ENCODE measurements at regions not wholly inside any gene's neighbourhood (a gene's known extent, or its start where the extent isn't known, plus 50 kb on each side); places are given as distances from the start of the nearest gene placed in this dataset.

DNA sequence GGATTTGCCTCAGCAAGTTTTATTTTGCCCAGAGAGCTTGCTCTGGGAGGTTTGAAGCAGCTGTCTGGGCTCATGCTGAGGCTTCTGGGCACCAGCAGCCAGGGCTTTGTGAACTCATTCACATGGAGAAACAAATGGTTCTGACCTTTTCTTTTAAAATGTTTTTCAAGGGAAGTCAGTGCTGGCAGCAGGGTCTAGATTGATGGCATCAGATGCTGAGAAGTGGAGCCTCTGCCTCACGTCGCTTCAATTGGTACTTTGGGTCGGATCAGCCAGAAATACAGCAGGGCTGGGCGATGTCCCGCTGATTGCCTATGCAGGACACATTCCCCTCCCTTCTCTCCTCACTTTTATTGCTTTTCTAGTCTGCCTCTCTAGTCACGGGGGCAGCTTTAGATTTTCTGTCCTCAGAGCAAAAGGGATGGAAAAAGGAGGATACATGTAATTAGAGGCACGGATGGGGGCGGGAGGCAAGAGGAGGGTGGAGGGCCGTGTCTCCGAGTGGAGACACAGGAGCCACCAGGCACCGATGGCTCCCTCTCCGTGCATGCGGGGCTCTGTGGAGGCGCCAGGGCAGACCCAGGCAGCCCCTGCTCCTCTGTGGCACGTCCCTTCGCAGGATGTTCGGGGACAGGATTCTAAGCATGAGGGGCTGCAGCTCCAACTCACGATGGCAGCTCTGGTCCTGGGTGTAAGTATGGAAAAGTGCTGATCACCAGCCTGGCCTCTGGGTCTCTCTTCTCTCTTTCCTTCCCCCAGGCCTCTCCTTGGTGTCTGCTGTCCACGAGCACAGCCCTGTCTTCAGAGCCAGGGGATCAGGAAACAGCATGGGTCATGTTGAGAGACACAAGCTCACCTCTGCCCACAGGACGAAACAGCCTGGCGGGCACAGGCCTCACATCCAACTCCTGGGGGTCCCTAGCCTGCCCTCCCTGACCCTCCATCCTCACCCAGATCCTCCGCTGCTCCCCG, 116.1 kb downstream of the FAM43A start:
- Mint-ChIP-seq H3K9me3 (peaks cover 0 to 2% (median under 1%) of the 10 kb centered on the region in 5 donors), H3K4me3 (no peak overlapping the region), H3K36me3 (peaks cover 0 to 4% (median 4%) of the 10 kb centered on the region in 3 donors), H3K27me3 (peaks cover 3 to 34% of the 10 kb centered on the region in 2 donors), H3K27ac (no peak overlapping the region), H3K4me1 (no peaks in the 10 kb centered on the region)
- no peaks in the 10 kb centered on the region for H3K9me3 ChIP-seq (ENCODE audit: low read length)
- H3K4me1 ChIP-seq (ENCODE audit: insufficient read depth, low read length): no peaks in the 10 kb centered on the region
- H3K27ac ChIP-seq (ENCODE audit: low read depth, low read length): no peak overlapping the region
- DNase-seq: no peak
- H3K36me3 ChIP-seq (ENCODE audit: insufficient read depth, low read length): no peaks in the 10 kb centered on the region
- H3K27me3 ChIP-seq (ENCODE audit: insufficient read depth, low read length, poor library complexity, severe bottlenecking): peaks cover 5% of the 10 kb centered on the region
- CTCF ChIA-PET: no interaction called here
- no peak overlapping the region for H3K4me3 ChIP-seq (ENCODE audit: low read length)
- POLR2A ChIA-PET: no interaction called here

DNA sequence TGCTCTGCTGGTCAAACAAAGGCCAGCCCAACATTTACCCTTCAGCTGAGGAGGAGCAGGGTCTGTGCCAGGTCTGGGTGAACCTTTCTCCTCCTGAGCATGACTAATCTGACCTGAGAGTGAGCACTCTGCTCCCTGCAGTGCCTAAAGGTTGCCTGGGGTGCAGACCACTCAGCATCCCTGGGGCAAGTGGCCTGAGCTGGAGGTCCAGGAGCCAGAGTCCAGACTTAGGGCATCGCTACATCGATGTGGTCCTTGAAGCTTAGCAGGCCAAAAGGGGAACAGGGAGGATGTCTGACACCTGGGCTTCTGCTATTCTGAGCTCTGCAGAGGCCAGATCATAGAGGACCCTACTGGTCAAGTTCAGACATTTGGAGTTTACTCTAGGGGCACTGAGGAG, 119.1 kb downstream of the FAM43A start:
- no peak overlapping the region for H3K4me3 Mint-ChIP-seq
- H3K9me3 Mint-ChIP-seq: no peaks in the 10 kb centered on the region
- no peak for DNase-seq
- no peak overlapping the region for H3K27ac Mint-ChIP-seq
- H3K27me3 Mint-ChIP-seq: peaks cover 7 to 54% of the 10 kb centered on the region in 2 donors
- ChIA-PET CTCF (no interaction called here), POLR2A (no interaction called here)
- Histone ChIP-seq H3K9me3 (ENCODE audit: low read length) (no peaks in the 10 kb centered on the region), H3K4me1 (ENCODE audit: insufficient read depth, low read length) (no peaks in the 10 kb centered on the region), H3K27ac (ENCODE audit: low read depth, low read length) (no peak overlapping the region), H3K27me3 (ENCODE audit: insufficient read depth, low read length, poor library complexity, severe bottlenecking) (peaks cover 5% of the 10 kb centered on the region), H3K36me3 (ENCODE audit: insufficient read depth, low read length) (no peaks in the 10 kb centered on the region), H3K4me3 (ENCODE audit: low read length) (no peak overlapping the region)
- no peaks in the 10 kb centered on the region for H3K4me1 Mint-ChIP-seq
- peaks cover 0 to 1% (median 0%) of the 10 kb centered on the region in 3 donors for H3K36me3 Mint-ChIP-seq

DNA sequence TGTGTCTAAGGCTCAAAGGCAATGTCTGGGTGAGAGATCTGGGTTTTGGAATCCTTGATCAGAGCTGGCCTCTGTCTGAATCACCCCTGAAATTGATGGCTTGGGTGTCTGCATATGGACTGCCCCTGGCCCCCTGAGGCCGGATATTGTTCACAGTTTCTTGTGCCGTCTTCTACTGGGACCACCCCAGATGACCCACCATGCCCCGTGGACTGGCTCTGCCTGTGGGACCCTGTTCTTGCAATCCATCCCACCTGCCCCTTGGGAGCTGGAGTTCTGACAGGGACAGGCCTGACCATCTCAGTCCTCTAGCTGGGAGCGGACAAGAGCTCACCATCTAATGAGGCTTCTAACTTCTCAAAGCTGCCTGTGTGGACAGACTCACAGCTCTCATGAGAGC, 119.9 kb downstream of the FAM43A start:
- Histone ChIP-seq H3K4me1 (ENCODE audit: insufficient read depth, low read length) (no peaks in the 10 kb centered on the region), H3K27me3 (ENCODE audit: insufficient read depth, low read length, poor library complexity, severe bottlenecking) (peaks cover 5% of the 10 kb centered on the region), H3K9me3 (ENCODE audit: low read length) (no peaks in the 10 kb centered on the region), H3K36me3 (ENCODE audit: insufficient read depth, low read length) (no peaks in the 10 kb centered on the region), H3K4me3 (ENCODE audit: low read length) (no peak overlapping the region), H3K27ac (ENCODE audit: low read depth, low read length) (no peak overlapping the region)
- Mint-ChIP-seq H3K27me3 (peaks cover 7 to 60% of the 10 kb centered on the region in 2 donors), H3K27ac (no peak overlapping the region), H3K9me3 (no peaks in the 10 kb centered on the region), H3K36me3 (peaks cover 0 to 1% (median 0%) of the 10 kb centered on the region in 3 donors), H3K4me1 (no peaks in the 10 kb centered on the region), H3K4me3 (no peak overlapping the region)
- POLR2A ChIA-PET: no interaction called here
- no peak for DNase-seq
- CTCF ChIA-PET: no interaction called here

DNA sequence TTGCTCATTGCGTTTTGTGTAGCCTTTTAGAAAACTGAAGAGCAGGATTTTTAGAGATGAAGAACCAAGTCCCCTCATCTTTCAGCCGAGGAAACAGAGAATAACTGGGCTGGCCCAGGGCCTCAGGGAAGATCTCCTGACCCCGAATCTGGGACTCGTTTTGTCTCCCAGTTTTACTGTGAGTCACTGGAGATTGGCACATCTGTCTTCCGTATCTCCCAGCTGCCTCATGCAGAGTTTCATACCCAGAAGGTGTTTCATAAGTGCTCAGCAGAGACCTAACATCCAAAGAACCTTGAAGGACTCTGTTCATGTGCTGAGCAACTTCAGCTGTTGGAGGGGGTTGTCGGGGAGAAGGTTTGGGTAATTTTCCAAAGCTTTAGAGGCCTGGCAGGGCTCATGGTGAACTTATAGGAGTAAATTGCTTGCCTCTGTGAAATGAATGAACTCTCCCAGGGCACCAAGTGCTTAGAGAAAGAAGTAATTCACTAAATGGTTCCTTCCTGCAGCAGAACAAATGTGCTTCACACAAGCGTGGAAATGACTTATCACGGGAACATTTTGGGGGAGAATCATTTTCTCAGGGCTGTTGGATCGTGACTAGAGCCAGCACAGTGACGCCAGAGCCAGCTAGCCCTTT, 121.4 kb downstream of the FAM43A start:
- Histone ChIP-seq H3K27me3 (ENCODE audit: insufficient read depth, low read length, poor library complexity, severe bottlenecking) (peaks cover 5% of the 10 kb centered on the region), H3K4me1 (ENCODE audit: insufficient read depth, low read length) (no peaks in the 10 kb centered on the region), H3K36me3 (ENCODE audit: insufficient read depth, low read length) (no peaks in the 10 kb centered on the region), H3K27ac (ENCODE audit: low read depth, low read length) (no peak overlapping the region), H3K9me3 (ENCODE audit: low read length) (no peaks in the 10 kb centered on the region), H3K4me3 (ENCODE audit: low read length) (no peak overlapping the region)
- no peak for DNase-seq
- Mint-ChIP-seq H3K36me3 (peaks cover 0 to 1% (median 0%) of the 10 kb centered on the region in 3 donors), H3K27ac (no peak overlapping the region), H3K4me3 (no peak overlapping the region), H3K4me1 (no peaks in the 10 kb centered on the region), H3K9me3 (no peaks in the 10 kb centered on the region), H3K27me3 (peaks cover 10 to 68% of the 10 kb centered on the region in 2 donors)
- ChIA-PET CTCF (no interaction called here), POLR2A (no interaction called here)

DNA sequence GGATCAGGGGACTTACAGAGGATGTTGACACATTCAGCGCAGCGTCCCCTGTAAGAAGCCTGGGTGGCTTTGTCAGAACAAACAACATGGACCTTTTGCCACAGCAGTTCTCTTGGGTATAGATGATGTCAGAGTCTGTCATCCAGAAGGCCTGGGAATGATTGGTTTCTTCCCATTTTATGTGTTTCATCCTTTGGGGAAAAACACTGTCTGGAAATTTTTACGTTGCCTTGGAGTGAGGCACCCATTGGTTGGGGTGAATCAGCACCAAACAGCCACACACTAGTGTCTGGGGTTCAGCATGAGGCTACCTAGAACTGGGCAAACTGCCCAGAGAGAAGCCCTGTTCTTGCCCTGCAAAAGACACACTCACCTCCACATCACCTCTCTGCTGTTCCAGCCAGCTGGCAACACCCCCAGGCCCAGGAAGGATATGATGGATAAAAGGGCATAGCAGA, 123.0 kb downstream of the FAM43A start:
- H3K4me3 Mint-ChIP-seq: no peak overlapping the region
- peaks cover 0 to 1% (median 0%) of the 10 kb centered on the region in 3 donors for H3K36me3 Mint-ChIP-seq
- no peaks in the 10 kb centered on the region for H3K4me1 Mint-ChIP-seq
- Histone ChIP-seq H3K4me1 (ENCODE audit: insufficient read depth, low read length) (no peaks in the 10 kb centered on the region), H3K36me3 (ENCODE audit: insufficient read depth, low read length) (no peaks in the 10 kb centered on the region), H3K27ac (ENCODE audit: low read depth, low read length) (no peak overlapping the region), H3K9me3 (ENCODE audit: low read length) (no peaks in the 10 kb centered on the region), H3K27me3 (ENCODE audit: insufficient read depth, low read length, poor library complexity, severe bottlenecking) (peaks cover 9% of the 10 kb centered on the region), H3K4me3 (ENCODE audit: low read length) (no peak overlapping the region)
- H3K27ac Mint-ChIP-seq: no peak overlapping the region
- CTCF ChIA-PET: no interaction called here
- POLR2A ChIA-PET: no interaction called here
- DNase-seq: no peak
- no peaks in the 10 kb centered on the region for H3K9me3 Mint-ChIP-seq
- peaks cover 10 to 60% of the 10 kb centered on the region in 2 donors for H3K27me3 Mint-ChIP-seq

DNA sequence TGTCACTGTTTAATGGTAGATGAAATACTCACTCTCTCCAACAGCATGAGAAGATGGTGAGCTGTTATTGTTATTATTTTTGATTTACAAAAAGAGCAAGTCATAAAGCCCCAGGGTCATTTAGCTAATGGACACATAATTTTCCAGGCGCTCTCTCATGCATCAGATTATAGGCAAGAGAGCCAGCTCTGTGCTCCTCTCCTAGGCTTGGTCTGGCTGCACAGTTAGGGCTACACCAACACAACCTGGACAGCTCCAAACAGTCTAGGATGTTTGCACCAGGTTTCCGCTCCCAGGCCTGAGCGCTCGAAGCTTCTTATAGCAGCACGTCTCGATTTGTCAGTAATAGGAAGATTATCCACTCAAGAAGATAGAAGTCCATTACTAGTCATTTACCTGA, 123.7 kb downstream of the FAM43A start:
- no peak overlapping the region for H3K4me3 ChIP-seq (ENCODE audit: low read length)
- no peak overlapping the region for H3K27ac Mint-ChIP-seq
- POLR2A ChIA-PET: no interaction called here
- CTCF ChIA-PET: no interaction called here
- peaks cover 9% of the 10 kb centered on the region for H3K27me3 ChIP-seq (ENCODE audit: insufficient read depth, low read length, poor library complexity, severe bottlenecking)
- H3K9me3 ChIP-seq (ENCODE audit: low read length): no peaks in the 10 kb centered on the region
- DNase-seq: no peak
- no peak overlapping the region for H3K27ac ChIP-seq (ENCODE audit: low read depth, low read length)
- H3K4me3 Mint-ChIP-seq: no peak overlapping the region
- H3K4me1 Mint-ChIP-seq: no peaks in the 10 kb centered on the region
- no peaks in the 10 kb centered on the region for H3K4me1 ChIP-seq (ENCODE audit: insufficient read depth, low read length)
- H3K27me3 Mint-ChIP-seq: peaks cover 10 to 55% of the 10 kb centered on the region in 2 donors
- H3K9me3 Mint-ChIP-seq: no peaks in the 10 kb centered on the region
- no peaks in the 10 kb centered on the region for H3K36me3 ChIP-seq (ENCODE audit: insufficient read depth, low read length)
- H3K36me3 Mint-ChIP-seq: peaks cover 0 to 1% (median 0%) of the 10 kb centered on the region in 3 donors

DNA sequence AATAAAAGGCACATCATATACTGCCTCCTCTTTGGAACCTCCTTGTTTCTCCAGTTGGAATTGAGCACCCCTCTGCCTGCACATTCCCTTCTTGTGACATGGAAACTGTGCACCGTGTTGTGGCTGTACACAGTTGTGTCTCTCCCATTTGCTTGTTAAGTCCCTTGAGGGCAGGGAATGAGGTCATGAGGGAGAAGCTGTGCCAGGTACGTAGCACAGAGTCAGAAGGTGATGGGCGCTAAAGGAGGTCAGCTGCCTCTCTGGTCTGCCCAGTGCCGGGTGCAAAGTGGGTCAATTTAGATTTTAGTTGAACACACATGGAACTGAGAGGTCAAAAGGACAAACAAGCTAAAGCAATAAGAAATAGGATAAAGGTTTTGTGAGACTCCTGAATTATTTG, 124.4 kb downstream of the FAM43A start:
- H3K4me3 Mint-ChIP-seq: no peak overlapping the region
- H3K27ac ChIP-seq (ENCODE audit: low read depth, low read length): no peak overlapping the region
- H3K27ac Mint-ChIP-seq: no peak overlapping the region
- no peaks in the 10 kb centered on the region for H3K4me1 Mint-ChIP-seq
- peaks cover 0 to under 1% (median 0%) of the 10 kb centered on the region in 3 donors for H3K36me3 Mint-ChIP-seq
- H3K36me3 ChIP-seq (ENCODE audit: insufficient read depth, low read length): no peaks in the 10 kb centered on the region
- H3K27me3 Mint-ChIP-seq: peaks cover 10 to 49% of the 10 kb centered on the region in 2 donors
- peaks cover 4% of the 10 kb centered on the region for H3K27me3 ChIP-seq (ENCODE audit: insufficient read depth, low read length, poor library complexity, severe bottlenecking)
- ChIA-PET POLR2A (no interaction called here), CTCF (no interaction called here)
- H3K4me3 ChIP-seq (ENCODE audit: low read length): no peak overlapping the region
- H3K9me3 ChIP-seq (ENCODE audit: low read length): no peaks in the 10 kb centered on the region
- no peaks in the 10 kb centered on the region for H3K9me3 Mint-ChIP-seq
- DNase-seq: no peak
- H3K4me1 ChIP-seq (ENCODE audit: insufficient read depth, low read length): no peaks in the 10 kb centered on the region

DNA sequence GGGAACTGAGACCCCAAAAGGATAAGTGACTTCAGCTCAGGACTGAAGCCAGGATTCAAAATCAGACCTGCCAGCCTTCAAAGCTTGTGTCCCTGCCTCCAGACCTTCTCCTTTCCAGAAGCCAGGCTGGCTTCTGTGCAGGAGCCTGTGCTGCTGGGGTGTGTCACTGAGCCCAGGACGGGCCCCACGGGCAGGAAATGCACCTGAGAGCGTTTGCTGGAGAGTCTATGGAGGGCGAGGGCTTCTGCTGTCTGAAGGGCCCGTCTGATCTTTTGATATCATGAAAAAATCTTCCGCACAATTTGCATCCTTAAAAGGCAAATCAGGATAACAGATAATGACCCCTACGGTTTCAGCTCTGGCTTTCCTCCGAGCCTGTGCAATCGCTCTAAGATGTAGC, 125.4 kb downstream of the FAM43A start:
- Mint-ChIP-seq H3K27ac (no peak overlapping the region), H3K4me1 (no peaks in the 10 kb centered on the region), H3K27me3 (peaks cover 10 to 44% of the 10 kb centered on the region in 2 donors), H3K9me3 (no peaks in the 10 kb centered on the region), H3K36me3 (no peaks in the 10 kb centered on the region), H3K4me3 (no peak overlapping the region)
- H3K4me3 ChIP-seq (ENCODE audit: low read length): no peak overlapping the region
- no peak overlapping the region for H3K27ac ChIP-seq (ENCODE audit: low read depth, low read length)
- no peak for DNase-seq
- ChIA-PET POLR2A (no interaction called here), CTCF (no interaction called here)
- no peaks in the 10 kb centered on the region for H3K9me3 ChIP-seq (ENCODE audit: low read length)
- no peaks in the 10 kb centered on the region for H3K4me1 ChIP-seq (ENCODE audit: insufficient read depth, low read length)
- no peaks in the 10 kb centered on the region for H3K36me3 ChIP-seq (ENCODE audit: insufficient read depth, low read length)
- peaks cover 4% of the 10 kb centered on the region for H3K27me3 ChIP-seq (ENCODE audit: insufficient read depth, low read length, poor library complexity, severe bottlenecking)

Measured in CD8-positive, alpha-beta memory T cell (primary cell).